ENCODE measurements at regions not wholly inside any gene's neighbourhood (a gene's known extent, or its start where the extent isn't known, plus 50 kb on each side); places are given as distances from the start of the nearest gene placed in this dataset.

- TF ChIP-seq ZNF124 (CRISPR knock-in tag; IDR thresholded peaks at IDR 0.05): no peak
- no peak for TF ChIP-seq ARNT2 (CRISPR knock-in tag; IDR thresholded peaks at IDR 0.05; ENCODE audit: low read depth)
- no peak for TF ChIP-seq KLF9 (CRISPR knock-in tag; IDR thresholded peaks at IDR 0.05; ENCODE audit: low read depth)
Measured at GRCh38 chr6:105886814-105887544, 199.2 kb upstream of the PRDM1 start (continued).

- no peak for TF ChIP-seq MAZ (IDR thresholded peaks at IDR 0.05; ENCODE audit: borderline replicate concordance, low read depth, low read length)
- TF ChIP-seq MAZ (CRISPR knock-in tag; IDR thresholded peaks at IDR 0.05; ENCODE audit: low read depth): no peak
- TF ChIP-seq ZNF746 (CRISPR knock-in tag; IDR thresholded peaks at IDR 0.05): no peak
- TF ChIP-seq RELA (CRISPR knock-in tag; IDR thresholded peaks at IDR 0.05): no peak
- TF ChIP-seq NFE2 (CRISPR knock-in tag; IDR thresholded peaks at IDR 0.05): no peak
- TF ChIP-seq ZBTB38 (CRISPR knock-in tag; IDR thresholded peaks at IDR 0.05): no peak
- TF ChIP-seq ZNF124 (CRISPR knock-in tag; IDR thresholded peaks at IDR 0.05): no peak
- TF ChIP-seq ZNF331 (CRISPR knock-in tag; IDR thresholded peaks at IDR 0.05): no peak
- no peak for TF ChIP-seq ZNF17 (CRISPR knock-in tag; IDR thresholded peaks at IDR 0.05)
- TF ChIP-seq ZNF879 (CRISPR knock-in tag; IDR thresholded peaks at IDR 0.05): no peak
- no peak for TF ChIP-seq ZNF180 (CRISPR knock-in tag; IDR thresholded peaks at IDR 0.05; ENCODE audit: borderline replicate concordance, low read depth)
- WGBS (ENCODE audit: low lambda C conversion rate): 1% methylated on average over 7 of the region's 7 CpGs
- no TSS peak for BruUV-seq (replicated peaks)
- no peak overlapping the region for H2AFZ ChIP-seq (ENCODE audit: low read length)
- CTCF ChIA-PET (ENCODE audit: low intra/inter-chr PET ratio, low total read pairs): no interaction called here
- H3K4me3 ChIP-seq (replicated peaks in 1 of 3; ENCODE audit: insufficient read depth in 1 of 3, low read depth in 2 of 3, low read length in 3 of 3): no peak overlapping the region
- in situ Hi-C loops (cut with HindIII; ENCODE audit: extremely low pct_ligation_motif_present, low pct_unique_long_range_greater_than_20kb): no loop called here
- FAIRE-seq (no peak), DNase-seq (ENCODE audit: low spot score) (no peak), ATAC-seq (no peak)
- no peaks in the 10 kb centered on the region for H3K36me3 ChIP-seq (replicated peaks in 1 of 2; ENCODE audit: control insufficient read depth in 1 of 2, insufficient read depth in 2 of 2, low read length in 2 of 2)
- H3K79me2 ChIP-seq (ENCODE audit: insufficient read depth, low read length): no peaks in the 10 kb centered on the region
- H4K20me1 ChIP-seq (ENCODE audit: insufficient read depth, low read length): no peaks in the 10 kb centered on the region
- H3K27ac ChIP-seq (ENCODE audit: extremely low read length, insufficient read depth, low read length): no peak overlapping the region
- H3K4me1 ChIP-seq (ENCODE audit: insufficient read depth, low read length): no peaks in the 10 kb centered on the region
- no peaks in the 10 kb centered on the region for H3K9me3 ChIP-seq (ENCODE audit: low read length)
- POLR2A ChIA-PET: no interaction called here
- intact Hi-C loops (cut with micrococcal nuclease; ENCODE audit: unreplicated experiment): no loop called here
- peaks cover 2 to 29% of the 10 kb centered on the region in 2 experiments for H3K27me3 ChIP-seq (ENCODE audit: control insufficient read depth in 1 of 2, insufficient read depth in 2 of 2, low read length in 2 of 2)
- H3K4me2 ChIP-seq (ENCODE audit: low read depth, low read length): no peak overlapping the region
- H3K9ac ChIP-seq (ENCODE audit: insufficient read depth, low read depth, low read length): no peak overlapping the region
Measured at GRCh38 chr6:105886066-105886813, 199.9 kb upstream of the PRDM1 start.
